ENCODE measurements at regions not wholly inside any gene's neighbourhood (a gene's known extent, or its start where the extent isn't known, plus 50 kb on each side); places are given as distances from the start of the nearest gene placed in this dataset.

GRCh38 chr12:97127061-97127460 lies 220.0 kb downstream of the NEDD1 start:
- TF ChIP-seq CTCF (IDR thresholded peaks at IDR 0.05), result no peak
- no peak for TF ChIP-seq POLR2A (IDR thresholded peaks at IDR 0.05)

Measured in body of pancreas (tissue), 4 donors.